Liver (tissue), 8 donors: ENCODE measurements at regions not wholly inside any gene's neighbourhood (a gene's known extent, or its start where the extent isn't known, plus 50 kb on each side); places are given as distances from the start of the nearest gene placed in this dataset.

ENCODE experiments used
- DNase-seq: peaks from one replicate; pipeline ENCODE4 v3.0.0-alpha.2; 2017; ENCODE audit warnings: low spot score
- H3K27ac ChIP-seq, 2 donors: one replicate each; pipeline ENCODE4 v1.7.0; 2013; ENCODE audit warnings: inconsistent platforms in 2 of 2, low read length in 2 of 2, control low read depth in 1 of 2, low read depth in 1 of 2, mild to moderate bottlenecking in 1 of 2
- H3K27me3 ChIP-seq, 4 donors: one replicate each; pipeline versions ENCODE4 v1.6.1 to v1.7.0; 2013; ENCODE audit warnings: low read length in 3 of 4, inconsistent platforms in 1 of 4, mild to moderate bottlenecking in 1 of 4, moderate library complexity in 1 of 4; ENCODE audit not compliant: control insufficient read depth in 4 of 4, insufficient read depth in 4 of 4
- H3K36me3 ChIP-seq, 4 donors: one replicate each; pipeline versions ENCODE4 v1.6.1 to v1.7.0; 2013; ENCODE audit warnings: low read length in 3 of 4, mild to moderate bottlenecking in 3 of 4, low read depth in 1 of 4, moderate library complexity in 1 of 4; ENCODE audit not compliant: control insufficient read depth in 4 of 4, insufficient read depth in 3 of 4
- H3K4me1 ChIP-seq, 4 donors: one replicate each; pipeline versions ENCODE4 v1.6.1 to v1.7.0; 2013; ENCODE audit warnings: low read length in 3 of 4, mild to moderate bottlenecking in 3 of 4, moderate library complexity in 1 of 4; ENCODE audit not compliant: control insufficient read depth in 4 of 4, insufficient read depth in 4 of 4
- H3K4me3 ChIP-seq, 3 donors: one replicate each; pipeline versions ENCODE4 v1.6.1 to v1.7.0; 2013; ENCODE audit warnings: low read length in 3 of 3, control low read depth in 1 of 3, low read depth in 1 of 3, mild to moderate bottlenecking in 1 of 3
- H3K9ac ChIP-seq, 2 donors: one replicate each; pipeline ENCODE4 v1.7.0; 2013; ENCODE audit warnings: low read length in 2 of 2, mild to moderate bottlenecking in 2 of 2, moderate library complexity in 2 of 2, control low read depth in 1 of 2, low read depth in 1 of 2
- H3K9me3 ChIP-seq, 4 donors: one replicate each; pipeline versions ENCODE4 v1.6.1 to v1.7.0; 2013; ENCODE audit warnings: low read length in 3 of 4; ENCODE audit not compliant: control insufficient read depth in 4 of 4
- ATF3 ChIP-seq: IDR thresholded peaks from 2 replicates; pipeline ENCODE4 v1.6.1; 2016; ENCODE audit warnings: antibody characterized with exemption
- CTCF ChIP-seq: fragments of 150-350 bp; IDR thresholded peaks from 2 replicates; pipeline ENCODE4 v1.5.1; 2017; ENCODE audit warnings: improper control_type of control experiment, low read depth, low read length; ENCODE audit not compliant: missing input control
- EGR1 ChIP-seq, 2 donors: IDR thresholded peaks; 2 replicates each; pipeline ENCODE4 v1.6.1; 2016 to 2018; ENCODE audit warnings: antibody characterized with exemption in 2 of 2, low read depth in 2 of 2
- FOXA1 ChIP-seq: IDR thresholded peaks from 2 replicates; pipeline ENCODE4 v1.6.1; 2016; ENCODE audit warnings: antibody characterized with exemption
- FOXA2 ChIP-seq: IDR thresholded peaks from 2 replicates; pipeline ENCODE4 v1.6.1; 2016; ENCODE audit warnings: antibody characterized with exemption
- GABPA ChIP-seq, 2 donors: IDR thresholded peaks in 1 of 2; conservative IDR thresholded peaks in 1 of 2; 2 replicates each; pipeline ENCODE4 v1.6.1; 2016; ENCODE audit warnings: antibody characterized with exemption in 2 of 2, mild to moderate bottlenecking in 1 of 2, moderate library complexity in 1 of 2
- HNF4A ChIP-seq, 2 donors: conservative IDR thresholded peaks; 2 replicates each; pipeline ENCODE4 v1.6.1; 2016; ENCODE audit warnings: antibody characterized with exemption in 2 of 2, mild to moderate bottlenecking in 2 of 2
- HNF4G ChIP-seq: IDR thresholded peaks from 2 replicates; pipeline ENCODE4 v1.6.1; 2016; ENCODE audit warnings: antibody characterized with exemption
- JUND ChIP-seq, 2 donors: IDR thresholded peaks; 2 replicates each; pipeline ENCODE4 v1.6.1; 2016; ENCODE audit warnings: antibody characterized with exemption in 2 of 2
- MAX ChIP-seq: IDR thresholded peaks from 2 replicates; pipeline ENCODE4 v1.6.1; 2016; ENCODE audit warnings: antibody characterized with exemption
- NR2F2 ChIP-seq: IDR thresholded peaks from 2 replicates; pipeline ENCODE4 v1.6.1; 2016; ENCODE audit warnings: antibody characterized with exemption
- RAD21 ChIP-seq, 2 donors: IDR thresholded peaks; 2 replicates each; pipeline ENCODE4 v1.6.1; 2016; ENCODE audit warnings: antibody characterized with exemption in 2 of 2, mild to moderate bottlenecking in 2 of 2
- REST ChIP-seq: IDR thresholded peaks from 2 replicates; pipeline ENCODE4 v1.6.1; 2016; ENCODE audit warnings: antibody characterized with exemption, mild to moderate bottlenecking
- RXRA ChIP-seq, 2 donors: IDR thresholded peaks; 2 replicates each; pipeline ENCODE4 v1.6.1; 2017 to 2018; ENCODE audit warnings: antibody characterized with exemption in 2 of 2, mild to moderate bottlenecking in 1 of 2
- SP1 ChIP-seq: IDR thresholded peaks from 2 replicates; pipeline ENCODE4 v1.6.1; 2018; ENCODE audit warnings: antibody characterized with exemption, mild to moderate bottlenecking
- TAF1 ChIP-seq: conservative IDR thresholded peaks from 2 replicates; pipeline ENCODE4 v1.6.1; 2016; ENCODE audit warnings: antibody characterized with exemption, mild to moderate bottlenecking
- YY1 ChIP-seq: IDR thresholded peaks from 2 replicates; pipeline ENCODE4 v1.6.1; 2016; ENCODE audit warnings: antibody characterized with exemption, mild to moderate bottlenecking
- ZBTB33 ChIP-seq: IDR thresholded peaks from 2 replicates; pipeline ENCODE4 v1.6.1; 2016; ENCODE audit warnings: antibody characterized with exemption
- WGBS: extraction: QIAGEN DNeasy Blood & Tissue Kit; methylation state at CpG from one replicate; pipeline ENCODE4 v1.1.7; 2013; 5-methylcytosine and 5-hydroxymethylcytosine counted together
- donor health status: healthy.
- donor health status: healthy.
- donor health status: healthy.
- donor health status: healthy.
- donor health status: healthy.

- Histone ChIP-seq H3K9ac (no peak overlapping the region), H3K36me3 (no peaks in the 10 kb centered on the region), H3K9me3 (no peaks in the 10 kb centered on the region), H3K4me3 (no peak overlapping the region), H3K4me1 (no peaks in the 10 kb centered on the region), H3K27me3 (peaks cover 0 to 4% (median 0%) of the 10 kb centered on the region in 4 donors), H3K27ac (no peak overlapping the region)
- TF ChIP-seq MAX (no peak), FOXA2 (no peak), FOXA1 (no peak), NR2F2 (no peak), CTCF (no peak), ATF3 (no peak)
- DNase-seq: no peak
- WGBS: 53% methylated on average over 7 of the region's 7 CpGs
Measured at GRCh38 chr4:181308476-181309312, 934.5 kb upstream of the TENM3 start.

GRCh38 chr4:181312066-181312465 lies 931.1 kb upstream of the TENM3 start:
- no peak for DNase-seq
- TF ChIP-seq RAD21 (IDR thresholded peaks at IDR 0.05): no peak
- no peak for TF ChIP-seq HNF4G
- TF ChIP-seq GABPA (IDR thresholded peaks at IDR 0.05 in 1 of 2, conservative IDR thresholded peaks at IDR 0.05 in 1 of 2): no peak
- TF ChIP-seq SP1: no peak
- no peak for TF ChIP-seq HNF4A (conservative IDR thresholded peaks at IDR 0.05)
- TF ChIP-seq RXRA (IDR thresholded peaks at IDR 0.05): no peak
- TF ChIP-seq CTCF: no peak
- TF ChIP-seq ZBTB33: no peak
- no peak for TF ChIP-seq YY1
- no peak for TF ChIP-seq ATF3
- TF ChIP-seq JUND (IDR thresholded peaks at IDR 0.05): no peak
- no peak for TF ChIP-seq MAX
- TF ChIP-seq TAF1: no peak
- no peak for TF ChIP-seq REST
- no peak for TF ChIP-seq EGR1 (IDR thresholded peaks at IDR 0.05; ENCODE audit: low read depth in 2 of 2)
- TF ChIP-seq FOXA1: no peak
- no peak for TF ChIP-seq FOXA2
- TF ChIP-seq NR2F2: no peak
- Histone ChIP-seq H3K9ac (no peak overlapping the region), H3K4me1 (no peaks in the 10 kb centered on the region), H3K27ac (no peak overlapping the region), H3K9me3 (no peaks in the 10 kb centered on the region), H3K27me3 (peaks cover 0 to 2% (median 0%) of the 10 kb centered on the region in 4 donors), H3K4me3 (no peak overlapping the region), H3K36me3 (no peaks in the 10 kb centered on the region)
- WGBS: 33% methylated on average over 4 of the region's 4 CpGs
